Stimulated activated CD4-positive, alpha-beta T cell treated with anti-CD3 and anti-CD28 coated beads, Interleukin-12 subunit alpha, Interleukin-12 subunit beta, amount 100 ng/mL, for 24 hours (primary cell): ENCODE measurements at regions not wholly inside any gene's neighbourhood (a gene's known extent, or its start where the extent isn't known, plus 50 kb on each side); places are given as distances from the start of the nearest gene placed in this dataset.

Experiments
- DNase-seq, 2 experiments: peaks; one replicate each; pipeline ENCODE4 v3.0.0-alpha.2; 2020; ENCODE audit warnings: low read depth in 2 of 2

DNA sequence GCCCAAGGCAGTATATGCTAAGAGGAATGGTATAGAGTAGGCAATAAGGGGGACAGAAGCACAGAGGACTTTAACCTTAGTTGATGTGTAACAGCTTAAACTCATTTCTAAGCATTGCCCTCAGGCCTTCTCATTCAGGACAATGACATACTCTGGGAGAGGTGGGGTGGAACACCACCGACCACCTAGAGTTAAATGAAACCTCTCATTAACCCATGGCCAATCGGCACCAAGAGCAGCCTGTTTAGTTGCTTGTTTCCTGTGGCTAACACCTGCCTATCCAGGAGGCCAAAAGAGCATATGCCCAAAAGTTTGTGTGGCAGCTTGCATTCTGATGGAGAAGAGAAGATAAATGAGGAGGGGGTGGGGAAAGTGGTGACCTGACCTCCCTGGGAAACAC is 50.0 kb downstream of the PABIR2 start:
- no peak for DNase-seq

DNA sequence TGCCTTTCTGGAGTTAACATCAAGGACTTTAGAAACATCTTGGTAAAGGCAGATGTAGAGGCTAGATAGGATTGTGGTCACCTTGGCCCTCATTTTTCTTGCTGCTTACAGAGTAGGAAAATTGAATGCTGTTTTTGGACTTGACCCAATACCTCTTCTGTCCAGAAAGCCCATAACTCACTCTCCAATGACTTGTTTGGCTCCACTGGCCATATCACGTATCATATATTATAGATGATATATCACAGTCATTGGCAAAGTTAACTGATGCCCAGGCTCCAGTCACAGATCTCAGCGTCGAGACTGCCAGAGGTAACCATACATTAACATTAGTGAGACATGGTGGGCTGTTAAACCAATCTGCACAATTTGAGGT is 50.6 kb downstream of the PABIR2 start:
- no peak for DNase-seq

DNA sequence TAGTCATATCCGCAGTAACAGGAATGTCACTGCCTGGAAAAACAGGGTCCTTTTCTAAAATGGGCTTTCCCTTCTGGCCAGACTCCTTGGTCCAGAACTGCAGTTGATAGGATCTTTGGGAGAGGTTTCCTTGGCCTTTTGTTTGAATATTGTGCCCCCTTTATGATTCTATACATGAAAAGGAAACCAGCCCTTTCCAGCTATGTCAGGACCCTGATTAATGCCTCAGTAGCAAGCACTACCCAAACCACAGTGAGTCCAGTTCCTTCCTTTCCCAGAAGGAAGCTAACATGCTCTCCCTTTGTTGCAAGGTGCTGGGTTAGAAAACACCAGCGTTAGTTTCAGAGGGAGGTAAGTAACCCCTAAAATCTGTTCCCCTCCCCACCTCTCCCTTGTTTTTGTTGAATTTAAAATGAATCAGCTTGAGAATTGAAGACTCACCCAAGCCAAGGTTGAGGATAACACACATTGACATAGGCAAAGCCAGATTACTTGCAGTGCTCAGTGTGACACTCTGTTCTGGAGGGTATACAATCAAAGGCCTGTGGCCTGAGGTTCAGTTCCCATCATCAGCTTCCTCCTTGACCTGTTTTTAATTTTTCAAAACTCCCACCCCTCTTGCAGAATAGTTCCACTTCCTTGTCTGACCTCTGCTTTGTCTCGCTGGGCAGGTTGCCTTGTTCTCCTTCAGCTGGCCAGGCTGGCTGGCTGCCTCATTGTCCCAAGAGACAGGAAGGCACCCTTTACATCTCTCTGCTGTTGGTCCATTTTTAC is 51.2 kb downstream of the PABIR2 start:
- DNase-seq = no peak

DNA sequence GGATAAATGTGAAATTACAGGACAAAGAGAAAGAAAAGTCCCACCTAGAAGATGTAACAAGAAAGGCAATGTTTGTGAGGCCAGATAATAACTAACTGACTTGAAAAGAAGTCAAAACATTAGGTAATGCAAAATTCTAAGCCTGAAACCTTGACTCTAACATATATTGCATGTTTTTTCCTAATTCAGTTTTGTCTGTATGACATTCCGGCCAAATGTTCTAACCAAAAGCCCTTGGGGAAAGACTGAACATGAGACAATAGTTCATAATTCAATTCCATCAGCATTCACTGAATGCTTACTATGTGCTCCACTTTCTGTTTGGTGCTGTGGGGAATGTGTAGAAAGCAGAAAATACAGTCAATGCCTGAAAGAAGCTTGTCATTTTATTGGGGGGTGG is 53.9 kb downstream of the PABIR2 start:
- DNase-seq = no peak

DNA sequence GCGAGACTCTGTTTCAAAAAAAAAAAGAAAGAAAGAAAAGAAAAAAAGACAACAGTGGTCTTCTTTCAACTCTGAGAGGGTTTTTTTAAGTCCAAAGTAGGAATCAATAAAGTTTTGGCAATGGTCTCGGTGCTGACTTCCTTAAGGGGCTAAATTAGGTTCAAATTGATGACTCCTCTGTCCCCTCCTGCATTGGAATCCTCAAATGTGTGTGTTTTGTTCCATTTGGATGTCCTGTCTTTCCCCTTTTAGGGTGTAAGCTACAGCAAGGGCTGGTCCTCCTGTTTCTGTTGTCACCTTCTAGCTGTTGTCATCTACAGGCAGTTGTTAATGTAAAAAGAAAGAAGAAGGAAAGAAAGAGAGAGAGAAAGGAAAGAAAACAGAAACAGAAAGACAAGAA is 54.4 kb downstream of the PABIR2 start:
- no peak for DNase-seq

DNA sequence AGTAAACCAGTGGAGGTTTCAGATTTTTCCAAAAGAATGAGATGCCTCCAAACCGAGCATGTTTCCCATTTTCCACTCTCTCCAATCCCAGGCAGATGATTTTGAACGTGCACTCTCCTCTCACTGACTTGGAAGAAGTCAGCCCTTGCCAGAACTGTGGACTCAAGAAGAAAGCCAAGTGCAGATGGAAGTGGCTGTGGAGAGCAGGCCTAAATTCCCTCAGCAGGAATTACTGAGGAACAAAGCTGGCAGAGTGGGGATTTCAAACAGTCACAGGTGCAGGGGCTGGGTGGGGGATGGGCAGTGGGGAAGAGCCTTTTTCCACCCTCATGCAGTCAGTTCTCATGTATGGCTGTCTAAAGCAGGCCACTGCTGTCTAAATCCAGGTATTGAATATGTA is 55.3 kb downstream of the PABIR2 start:
- no peak for DNase-seq

DNA sequence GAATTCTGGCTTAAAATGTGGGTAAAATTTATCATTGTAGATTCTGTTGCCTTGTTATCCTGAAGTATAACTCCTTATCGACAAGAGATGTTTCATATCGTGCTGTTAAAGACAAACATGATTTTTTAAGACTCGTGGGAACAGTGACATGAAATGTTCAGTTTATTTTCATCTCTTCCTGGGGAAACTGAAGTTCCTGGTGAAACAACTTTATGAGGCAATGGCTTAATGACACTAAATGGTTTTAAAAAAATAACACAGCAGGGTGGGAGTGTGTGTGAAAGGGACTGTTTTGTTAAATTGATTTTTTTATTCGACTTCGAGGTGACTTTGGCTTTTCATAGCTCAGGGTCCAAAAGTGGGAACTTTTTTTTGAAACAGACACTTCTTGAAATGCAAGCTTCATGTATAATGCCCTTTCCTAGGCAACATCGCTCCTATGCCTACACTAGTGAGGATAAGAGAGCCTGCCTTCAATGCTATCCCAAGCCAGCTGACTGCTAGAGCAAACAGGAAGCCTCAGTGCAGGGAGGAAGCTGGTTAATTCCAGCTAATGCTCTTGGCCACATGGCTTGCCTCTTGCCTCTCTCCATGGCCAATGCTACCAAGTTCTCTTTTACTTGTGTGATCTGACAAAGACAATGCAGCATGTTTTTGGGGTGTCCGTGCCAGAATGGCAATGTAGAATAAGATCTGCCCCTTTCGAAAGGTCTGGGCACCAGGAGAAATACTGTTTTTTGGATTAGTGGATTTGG is 57.8 kb downstream of the PABIR2 start:
- no peak for DNase-seq

DNA sequence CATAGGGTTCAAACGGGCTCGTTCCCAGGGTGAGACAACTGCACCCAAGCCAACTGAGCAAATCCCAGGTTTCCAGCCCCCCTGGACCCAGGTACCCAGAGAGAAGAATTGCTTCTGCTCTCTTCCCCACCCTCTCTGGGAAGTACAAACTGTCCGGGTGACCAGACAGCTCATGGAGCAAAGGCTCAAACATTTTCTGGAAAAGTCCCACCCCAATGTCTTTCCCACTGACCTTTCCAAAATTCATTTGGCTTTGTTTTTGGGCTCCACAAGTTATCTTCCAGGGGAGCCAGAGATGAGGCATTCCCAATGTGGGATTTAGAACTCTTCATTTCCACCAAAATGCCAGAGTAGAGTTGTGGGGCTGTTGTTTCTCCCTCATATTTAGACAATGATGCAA is 58.6 kb downstream of the PABIR2 start:
- no peak for DNase-seq

DNA sequence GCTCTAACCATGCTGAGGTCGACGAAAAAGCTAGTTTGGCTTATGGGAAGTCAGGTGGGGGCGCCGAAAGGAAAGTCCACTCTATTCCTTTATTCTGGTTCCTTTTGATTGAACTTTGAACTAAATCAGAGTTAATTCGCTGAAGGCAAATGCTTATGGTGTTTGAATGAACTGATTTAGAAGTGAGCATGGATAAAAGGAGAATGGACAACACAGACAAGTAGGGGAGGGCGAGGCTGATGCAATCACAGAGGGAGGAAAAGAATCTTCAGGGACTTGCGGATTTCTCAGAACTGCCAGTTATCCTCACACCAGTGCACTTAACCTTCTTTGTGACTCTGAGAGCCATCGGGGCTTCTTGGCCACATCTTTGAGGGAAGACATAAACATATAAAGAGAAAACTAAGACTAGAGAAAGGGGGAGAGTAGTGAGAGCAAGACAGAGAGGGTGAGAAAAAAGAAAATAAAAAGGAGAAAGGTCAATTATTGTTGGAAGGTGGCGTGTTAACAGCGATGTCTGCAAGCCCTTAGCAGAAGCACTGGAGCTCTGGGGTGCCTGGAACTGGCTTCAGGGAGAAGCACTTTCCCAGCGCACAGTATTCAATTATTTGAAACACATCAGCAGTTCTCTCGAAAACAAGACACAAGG is 59.2 kb downstream of the PABIR2 start:
- no peak for DNase-seq

DNA sequence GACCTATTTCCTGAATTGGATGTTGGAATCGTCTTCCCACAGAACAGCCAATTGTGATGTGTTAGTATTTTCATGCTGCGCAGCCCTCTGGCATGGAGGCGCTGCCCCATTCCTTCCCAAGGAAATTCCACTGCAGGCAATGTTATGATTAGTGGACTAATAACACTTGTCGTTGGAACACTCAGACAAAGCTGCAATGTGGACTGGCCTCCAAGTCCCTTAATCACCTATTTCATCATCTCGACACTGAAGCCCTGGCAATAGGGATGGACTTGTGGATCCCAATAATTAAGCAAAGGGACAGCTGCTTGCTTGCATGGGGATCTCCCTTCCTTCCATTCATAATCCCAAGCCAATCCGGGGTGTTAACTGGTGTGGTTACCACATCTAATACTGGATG is 59.9 kb downstream of the PABIR2 start:
- DNase-seq = no peak

DNA sequence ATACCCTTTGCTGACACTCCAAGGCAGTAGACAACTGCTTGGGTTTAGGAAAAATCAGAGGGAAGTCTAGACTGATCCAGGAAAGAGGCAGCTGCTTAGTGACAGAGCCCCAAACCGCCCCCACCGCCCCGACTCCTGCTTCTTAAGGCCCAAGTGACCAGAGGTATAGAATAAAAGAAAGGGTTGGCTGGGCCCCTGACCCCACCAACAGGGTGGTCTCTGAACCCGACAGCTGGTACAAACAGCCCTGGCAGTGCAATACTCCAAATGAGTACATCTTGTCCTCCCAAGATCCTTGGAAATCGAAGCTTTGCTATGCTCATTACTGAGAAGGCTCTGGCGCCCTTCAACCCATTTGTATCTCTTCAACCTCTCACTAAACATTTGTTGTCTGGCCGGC is 60.6 kb downstream of the PABIR2 start:
- no peak for DNase-seq

DNA sequence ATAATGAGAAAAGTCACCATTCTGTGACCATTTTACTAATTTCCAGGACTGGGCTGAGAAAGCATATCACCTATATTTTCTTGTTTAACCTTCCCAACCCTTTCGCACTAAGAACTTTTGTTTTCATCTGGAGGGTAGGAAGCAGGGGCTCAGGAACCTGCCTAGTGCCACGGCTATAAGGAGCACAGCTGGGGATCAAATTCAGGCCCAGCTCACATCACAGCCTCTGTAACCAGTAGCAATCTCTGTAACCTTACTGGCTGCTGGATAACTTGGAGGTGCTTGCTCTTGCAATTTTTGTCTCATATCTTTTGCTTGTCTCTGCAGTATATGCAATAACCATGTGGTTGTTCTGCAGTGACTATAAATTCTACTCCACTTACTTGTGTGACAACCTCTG is 62.0 kb downstream of the PABIR2 start:
- DNase-seq = no peak

DNA sequence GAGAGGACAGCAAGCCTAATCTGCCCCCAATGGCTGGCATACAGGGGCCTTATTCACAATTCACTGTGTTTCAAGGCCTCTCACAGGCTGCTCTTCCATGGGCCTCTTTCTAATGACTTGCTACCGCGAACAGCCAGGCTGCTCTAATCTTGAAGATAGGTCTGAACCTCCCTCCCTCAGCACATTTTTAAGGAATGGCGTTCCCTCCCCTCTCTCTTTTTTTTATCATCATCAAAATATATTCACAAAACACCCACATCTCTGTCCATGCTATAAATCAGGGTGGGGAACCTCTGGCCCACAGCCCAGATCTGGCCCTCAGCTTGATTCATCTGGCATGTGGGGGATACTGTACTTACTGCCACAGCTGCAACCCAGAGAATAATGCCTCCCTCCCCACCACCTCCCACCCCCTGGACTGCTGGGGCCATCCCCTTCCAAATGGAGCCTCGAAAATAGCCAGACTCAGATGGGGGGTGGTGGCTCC is 62.5 kb downstream of the PABIR2 start:
- DNase-seq = no peak

DNA sequence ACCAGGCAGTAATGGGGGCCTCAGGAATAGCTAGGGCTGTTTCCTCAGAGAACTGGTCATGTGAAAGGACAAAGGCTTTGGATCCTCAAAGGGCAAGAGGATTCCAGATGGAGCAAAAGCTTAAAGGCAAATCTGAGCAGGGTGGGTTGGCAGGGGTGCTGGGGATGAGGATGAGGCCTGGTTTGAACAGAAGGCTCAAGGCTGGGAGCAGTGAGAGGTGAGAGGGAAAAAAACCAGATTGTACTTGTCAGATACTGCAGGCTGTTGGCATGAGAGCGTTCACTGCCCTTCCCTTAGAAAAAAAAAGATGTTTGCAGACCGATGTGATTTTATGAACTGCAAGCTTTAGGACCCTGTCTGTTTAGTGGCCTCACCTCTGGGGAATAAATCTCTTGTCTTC is 63.4 kb downstream of the PABIR2 start:
- DNase-seq = no peak

DNA sequence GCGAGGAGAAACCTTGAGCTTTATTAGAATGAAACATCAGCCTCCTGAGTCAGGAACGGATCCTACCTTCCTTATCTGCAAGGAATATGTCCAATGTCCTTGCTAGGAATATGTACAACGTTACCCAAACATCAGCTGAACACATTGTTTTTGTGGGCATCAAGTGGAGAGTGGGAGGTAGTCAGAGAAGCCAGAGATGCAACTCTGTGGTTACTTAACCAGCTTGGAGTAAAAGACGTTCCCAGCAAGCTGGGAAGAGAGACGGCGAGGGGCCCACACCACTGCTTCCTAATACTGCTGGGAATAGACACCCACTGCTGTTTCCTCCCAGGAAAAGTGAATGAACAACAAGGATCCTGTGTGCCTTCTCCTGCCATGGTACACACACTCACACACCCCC is 64.3 kb downstream of the PABIR2 start:
- DNase-seq = no peak

DNA sequence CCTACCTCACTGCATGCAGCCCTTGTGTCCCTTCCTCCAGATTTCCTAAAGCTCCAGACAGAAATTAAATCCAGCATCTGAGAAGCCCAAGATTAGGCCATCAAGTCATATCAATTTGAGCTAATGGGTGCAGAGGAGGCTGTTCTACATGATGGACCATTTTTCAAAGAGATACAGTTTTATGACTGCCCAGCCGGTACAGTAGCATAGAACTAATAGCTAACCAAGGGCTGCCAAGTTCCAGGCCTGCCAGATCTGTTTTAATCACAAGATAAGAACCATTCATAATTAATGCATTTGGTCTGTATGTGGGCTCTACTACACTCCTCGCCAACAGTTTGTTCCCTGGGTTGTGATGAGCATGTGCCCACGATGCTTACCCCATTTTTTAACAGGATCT is 64.9 kb downstream of the PABIR2 start:
- no peak for DNase-seq

DNA sequence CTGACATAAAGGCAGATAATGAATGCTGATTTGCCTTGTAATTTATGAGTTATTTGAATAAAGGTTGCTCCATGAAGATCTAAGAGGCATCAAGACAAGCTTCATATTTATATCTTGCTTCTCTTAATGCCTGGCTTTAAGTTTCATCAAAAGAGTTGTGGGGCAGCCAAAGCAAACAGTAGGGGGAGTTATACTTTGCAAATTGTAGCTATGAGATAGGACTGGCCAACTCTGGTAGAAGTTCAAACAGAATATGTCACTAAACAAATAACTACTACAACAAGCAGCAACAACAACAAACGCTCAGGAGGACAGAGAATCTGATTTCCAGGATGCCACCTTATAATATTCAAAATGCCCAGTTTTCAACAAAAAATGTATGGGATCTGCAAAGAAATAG is 69.1 kb upstream of the PLAC1 start:
- DNase-seq = no peak

DNA sequence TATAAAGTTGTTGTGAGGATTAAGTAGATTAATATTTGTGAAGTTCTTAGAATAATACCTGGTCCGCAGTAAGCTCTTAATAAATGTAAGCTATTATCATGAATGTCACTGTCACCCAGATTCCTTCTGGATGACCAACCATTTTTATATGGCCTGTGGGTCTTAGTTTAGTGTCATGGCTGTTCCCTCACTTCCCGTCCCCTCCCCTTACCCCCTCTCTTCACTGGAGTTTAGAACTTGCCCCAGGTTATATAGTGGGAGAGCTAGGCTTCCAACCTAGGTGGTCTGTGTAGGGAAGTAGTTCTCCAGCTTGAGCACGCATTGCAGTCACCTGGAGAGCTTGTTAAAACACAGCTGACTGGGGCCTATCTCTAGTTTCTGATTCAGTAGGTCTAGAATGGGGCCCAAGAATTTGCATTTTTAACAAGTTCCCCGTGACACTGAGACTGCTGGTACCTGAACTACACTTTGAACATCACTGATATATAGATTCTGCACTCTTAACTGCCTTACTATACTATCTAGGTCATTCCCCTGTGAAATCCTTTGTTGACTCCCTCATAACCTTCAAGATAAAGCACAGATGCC is 66.9 kb upstream of the PLAC1 start:
- no peak for DNase-seq

DNA sequence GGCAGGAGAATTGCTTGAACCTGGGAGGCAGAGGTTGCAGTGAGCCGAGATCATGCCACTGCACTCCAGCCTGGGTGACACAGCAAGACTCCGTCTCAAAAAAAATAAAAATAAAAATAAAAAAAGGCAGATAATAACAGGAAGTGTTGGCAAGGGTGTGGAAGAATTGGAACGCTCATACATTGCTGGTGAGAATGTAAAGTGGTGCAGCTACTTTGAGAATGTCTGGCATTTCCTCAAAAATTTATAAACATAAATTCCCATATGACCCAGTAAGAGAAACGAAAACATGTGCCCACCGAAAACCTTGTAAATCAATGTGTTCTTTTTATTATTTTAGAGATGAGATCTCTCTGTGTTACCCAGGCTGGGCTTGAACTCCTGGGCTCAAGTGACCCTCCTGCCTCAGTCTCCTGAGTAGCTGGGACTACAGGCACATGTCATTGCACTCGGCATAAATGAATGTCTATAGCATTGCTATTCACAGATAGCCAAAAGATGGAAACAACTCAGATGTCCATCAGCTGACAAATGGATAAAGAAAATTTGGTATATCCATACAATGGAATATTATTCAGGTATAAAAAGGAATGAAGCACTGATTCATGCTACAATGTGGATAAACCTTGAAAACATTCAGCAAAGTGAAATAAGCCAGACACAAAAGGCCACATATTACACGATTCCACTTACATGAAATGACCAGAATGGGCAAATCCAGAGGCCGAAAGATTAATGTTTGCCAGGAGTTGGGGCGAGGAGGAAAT is 63.7 kb upstream of the PLAC1 start:
- no peak for DNase-seq

DNA sequence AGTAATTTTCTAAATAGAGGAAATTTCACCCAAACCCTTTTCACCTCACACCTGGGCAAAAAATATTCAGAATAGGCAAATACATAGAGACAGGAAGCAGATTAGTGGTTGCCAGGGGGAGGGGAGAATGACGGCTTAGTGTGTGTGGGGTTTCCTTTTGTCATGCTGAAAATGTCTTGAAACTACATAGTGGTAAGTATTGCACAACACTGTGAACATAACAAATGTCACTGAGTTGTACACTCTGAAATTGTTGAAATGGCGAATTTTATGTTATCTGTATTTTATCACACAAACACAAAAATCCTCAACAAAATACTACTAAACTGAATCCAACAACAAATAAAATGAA is 60.7 kb upstream of the PLAC1 start:
- DNase-seq = peak in 1 of 2 experiments; percentile 22

DNA sequence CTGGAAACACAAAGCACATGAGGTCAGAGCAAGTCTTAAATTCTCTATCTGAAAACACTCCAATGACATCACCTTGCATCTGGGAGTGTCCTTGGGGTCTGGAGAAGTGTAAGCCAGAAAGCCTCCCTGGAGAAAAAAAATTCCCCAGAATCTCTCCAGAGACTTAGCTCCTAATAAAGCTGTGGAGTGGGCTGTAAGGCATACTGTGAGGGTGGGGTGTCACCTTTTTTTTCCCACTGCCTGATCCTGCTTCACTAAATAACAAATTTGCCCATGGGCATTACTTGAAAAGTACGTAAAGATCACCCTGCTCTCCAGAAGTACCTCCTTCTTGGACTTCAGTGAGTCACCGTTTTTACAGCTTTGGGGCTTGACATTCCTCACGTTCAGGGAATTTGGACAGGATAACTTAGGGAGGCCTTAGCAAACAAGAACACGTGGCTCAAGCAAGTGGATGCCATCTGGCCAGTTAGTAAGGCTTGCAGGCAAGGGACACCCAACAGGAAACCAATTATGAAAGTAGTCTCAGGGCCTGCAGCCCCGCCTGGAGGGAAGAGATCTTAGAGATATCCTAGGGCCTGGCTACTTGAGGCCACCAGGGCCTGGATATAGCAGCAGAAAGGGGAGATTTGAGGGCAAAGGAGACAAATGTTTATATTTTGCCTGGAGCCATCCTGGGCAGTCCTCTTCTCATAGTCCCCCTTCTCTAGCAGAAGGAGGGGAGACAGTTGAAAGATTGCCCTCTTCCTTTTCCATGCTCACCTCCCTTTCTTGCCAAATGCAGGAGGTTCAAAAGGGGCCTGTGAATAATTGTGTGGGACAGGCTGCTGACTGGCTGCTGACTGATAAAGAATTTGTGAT is 60.1 kb upstream of the PLAC1 start:
- DNase-seq = no peak
